GM18870 (cell line): ENCODE measurements at regions not wholly inside any gene's neighbourhood (a gene's known extent, or its start where the extent isn't known, plus 50 kb on each side); places are given as distances from the start of the nearest gene placed in this dataset.
A peak's percentile ranks its signal among the peaks of the same experiment; 100 is the strongest.

ENCODE experiments used
- ATAC-seq: cut with Tn5 transposase; IDR thresholded peaks from one replicate; pipeline ENCODE4 v1.9.1; 2021; ENCODE audit warnings: moderate library complexity; ENCODE audit not compliant: unreplicated experiment

DNA sequence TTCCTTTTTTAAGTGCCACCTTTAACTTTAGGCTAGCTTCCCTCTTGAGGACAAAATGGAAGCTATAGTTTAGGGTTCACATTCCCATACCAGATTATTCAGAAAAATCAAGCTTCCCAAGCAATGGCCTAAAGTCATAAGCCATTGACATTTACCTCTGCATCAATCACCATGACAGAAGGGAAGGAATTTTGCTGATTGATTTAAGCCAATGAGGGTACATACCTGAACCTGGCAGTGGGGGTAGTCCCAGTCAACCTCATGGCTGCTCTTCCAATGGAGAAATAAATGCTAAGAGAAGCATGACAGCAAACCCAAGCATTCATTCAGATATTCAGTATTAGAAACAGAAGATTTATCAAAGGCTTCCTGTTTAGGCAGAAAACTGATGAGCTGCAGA lies 128.4 kb upstream of the CREB1 start:
- ATAC-seq: no peak

DNA sequence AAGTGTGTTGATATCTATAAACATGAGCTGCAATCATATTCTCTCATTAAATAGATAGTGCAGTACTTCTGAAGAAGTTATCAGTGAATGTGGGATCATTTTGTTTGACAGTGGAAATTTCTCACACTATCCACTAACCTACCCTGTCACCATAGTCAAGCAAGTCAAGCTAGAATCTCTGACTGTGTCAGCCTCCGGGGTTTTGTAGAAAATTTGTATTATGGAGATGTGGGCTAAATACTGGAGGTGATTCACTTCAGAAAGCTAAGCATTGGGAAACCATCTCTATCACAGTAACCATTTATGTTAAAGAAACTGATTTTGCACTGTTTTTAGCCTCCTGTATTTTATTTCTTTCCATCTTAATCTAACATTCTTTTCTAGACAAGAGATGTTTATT lies 126.6 kb upstream of the CREB1 start:
- ATAC-seq: no peak

DNA sequence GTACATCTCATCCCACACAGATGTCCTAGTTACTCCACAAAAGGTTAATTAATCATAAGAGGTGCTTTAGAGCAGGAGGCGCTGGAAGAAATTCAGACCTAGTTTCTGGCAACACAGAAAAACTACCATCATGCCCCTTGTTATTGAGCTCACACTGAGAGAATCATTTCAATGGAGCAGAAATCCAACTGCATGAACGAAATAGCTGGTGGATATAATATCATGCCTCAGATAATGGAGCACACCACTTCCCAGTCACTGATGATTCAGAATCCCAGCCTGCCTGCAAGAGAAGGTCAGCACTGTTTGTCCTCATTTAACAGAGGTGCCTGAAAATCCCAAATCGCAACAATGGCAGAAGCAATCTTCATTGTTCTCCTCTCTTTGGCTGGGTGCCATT lies 125.8 kb upstream of the CREB1 start:
- no peak for ATAC-seq

DNA sequence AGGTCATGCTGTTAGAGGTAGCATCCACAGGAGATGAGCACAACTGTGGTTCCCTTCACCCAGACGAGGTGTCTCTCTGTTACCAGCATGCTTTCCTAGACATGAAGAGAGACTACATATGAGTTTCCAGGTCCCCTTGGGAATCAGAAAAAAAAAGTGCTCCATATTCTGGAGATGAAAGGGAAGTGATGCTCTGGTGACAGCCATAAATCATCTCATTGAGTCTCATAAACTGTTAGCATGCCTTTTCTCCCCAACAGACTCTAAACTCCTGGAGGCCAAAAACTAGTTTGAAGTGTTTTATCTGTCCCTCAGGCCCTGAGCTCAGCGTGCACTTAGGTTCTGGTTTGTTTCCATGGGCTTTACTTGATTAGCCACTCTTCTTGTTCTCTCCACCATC lies 124.6 kb upstream of the CREB1 start:
- ATAC-seq: no peak

DNA sequence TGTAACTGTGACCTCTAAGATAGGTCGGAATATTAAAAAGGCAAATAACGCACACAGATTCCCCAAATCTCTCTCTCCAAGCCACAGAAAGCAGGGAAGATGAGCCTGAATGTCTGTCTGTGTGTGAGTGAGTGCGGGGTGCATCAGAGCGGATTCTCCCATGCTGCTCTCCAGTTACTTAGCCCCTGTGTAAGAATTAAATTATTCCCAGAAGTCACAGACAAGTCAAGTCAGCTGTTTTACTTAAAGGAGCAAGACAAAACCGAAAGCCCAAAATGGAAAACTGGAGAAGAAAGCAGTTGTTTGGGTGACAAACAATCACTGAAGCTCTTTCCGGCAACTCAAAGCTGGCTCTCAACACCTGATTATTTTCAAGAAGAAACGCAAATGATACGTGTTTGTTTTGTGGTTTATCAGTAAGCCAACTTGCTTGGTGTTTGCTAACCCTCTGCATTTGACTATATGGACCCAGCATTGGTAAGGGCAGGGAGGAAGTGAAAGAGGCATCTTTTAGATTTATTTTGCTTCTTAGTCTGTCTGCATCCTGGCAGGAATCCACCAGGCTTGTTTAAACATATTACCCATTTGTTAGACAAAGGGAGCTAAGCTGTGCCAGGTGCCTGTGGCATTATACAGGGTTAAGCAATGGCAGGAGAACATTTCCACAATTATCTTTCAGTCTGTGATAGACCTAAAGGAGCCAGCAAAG lies 121.5 kb upstream of the CREB1 start:
- ATAC-seq: peak; percentile 71

DNA sequence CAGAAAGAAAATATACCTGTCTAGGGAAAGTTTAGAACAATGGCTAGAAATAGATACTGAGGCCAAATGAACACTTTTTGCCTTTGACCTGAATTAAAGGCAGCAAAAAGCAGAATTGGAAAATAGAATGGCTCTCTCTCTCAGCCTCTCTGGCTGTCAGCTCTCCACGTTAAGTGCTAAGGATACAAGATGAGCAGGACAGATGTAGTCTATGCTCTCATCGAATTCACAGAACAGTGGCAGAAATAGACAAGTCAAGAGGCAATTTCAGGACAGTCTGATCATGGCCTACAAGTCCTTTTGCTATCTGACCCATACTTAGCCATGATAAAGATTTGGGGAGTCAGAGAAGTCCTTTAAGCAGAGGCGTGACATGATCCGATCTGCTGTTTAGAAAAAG lies 120.2 kb upstream of the CREB1 start:
- ATAC-seq: no peak

DNA sequence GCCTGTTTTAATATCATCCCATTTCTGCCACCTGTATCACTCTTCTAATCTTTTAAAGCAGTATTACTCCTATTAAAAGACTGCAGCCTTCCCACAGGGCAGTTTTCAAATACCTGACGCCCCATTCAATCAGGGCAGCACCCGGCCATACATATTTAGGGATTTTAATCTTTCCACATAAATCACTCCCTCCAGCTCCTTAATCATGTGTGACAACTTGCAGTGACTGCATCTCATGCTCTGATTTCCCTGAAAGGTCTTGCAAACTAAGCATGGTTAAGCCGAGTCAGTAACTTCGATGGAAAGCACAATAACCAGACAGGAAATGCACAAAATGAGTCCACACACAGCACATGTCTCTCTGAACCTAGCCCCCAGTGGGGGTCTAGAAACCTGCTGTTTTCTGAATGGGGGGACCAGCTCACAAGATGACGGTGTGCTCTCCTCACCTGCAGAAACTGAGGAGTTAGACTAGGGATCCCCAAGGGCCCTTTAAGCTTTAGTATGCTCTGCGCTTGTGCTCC lies 116.9 kb upstream of the CREB1 start:
- ATAC-seq: no peak

DNA sequence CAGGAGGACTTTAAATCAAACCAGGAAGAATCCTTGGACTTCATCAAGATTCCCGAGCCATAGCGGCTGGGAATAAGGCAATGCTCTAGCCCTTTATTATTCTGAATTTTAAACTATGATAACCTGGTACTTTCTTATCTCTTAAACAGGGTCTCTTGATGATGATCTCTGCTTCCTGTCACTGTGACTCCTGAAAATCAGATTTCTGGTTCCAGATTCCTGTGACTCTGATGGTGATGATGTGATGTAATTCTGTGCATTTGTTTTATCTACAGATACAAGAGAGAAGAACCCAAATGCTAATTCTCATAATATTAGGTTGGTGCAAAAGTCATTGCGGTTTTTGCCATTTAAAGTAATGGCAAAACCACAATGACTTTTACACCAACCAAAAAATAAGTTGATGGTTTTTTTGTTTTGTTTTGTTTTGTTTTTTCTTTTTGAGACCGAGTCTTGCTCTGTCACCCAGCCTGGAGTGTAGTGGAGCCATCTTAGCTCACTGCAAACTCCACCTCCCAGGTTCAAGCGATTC lies 116.3 kb upstream of the CREB1 start:
- no peak for ATAC-seq

DNA sequence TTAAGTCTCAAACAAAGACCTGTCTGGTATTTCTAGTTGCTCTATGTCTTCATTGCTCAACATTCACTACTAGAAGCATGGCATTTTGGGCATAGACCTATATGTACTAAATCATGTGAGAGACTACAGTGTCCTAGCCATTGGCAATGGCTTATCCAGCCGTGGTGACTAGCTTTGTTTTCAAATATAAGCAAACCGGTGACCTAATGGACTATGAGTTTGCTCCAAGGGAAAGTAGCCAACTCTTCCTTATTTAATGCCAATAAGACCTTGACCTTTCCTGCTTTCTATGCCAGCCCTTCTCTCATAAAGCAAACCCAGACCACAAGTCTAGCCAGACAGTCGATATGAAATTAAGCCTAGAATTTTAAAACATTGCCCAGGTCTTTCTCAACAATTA lies 113.7 kb upstream of the CREB1 start:
- ATAC-seq: no peak

DNA sequence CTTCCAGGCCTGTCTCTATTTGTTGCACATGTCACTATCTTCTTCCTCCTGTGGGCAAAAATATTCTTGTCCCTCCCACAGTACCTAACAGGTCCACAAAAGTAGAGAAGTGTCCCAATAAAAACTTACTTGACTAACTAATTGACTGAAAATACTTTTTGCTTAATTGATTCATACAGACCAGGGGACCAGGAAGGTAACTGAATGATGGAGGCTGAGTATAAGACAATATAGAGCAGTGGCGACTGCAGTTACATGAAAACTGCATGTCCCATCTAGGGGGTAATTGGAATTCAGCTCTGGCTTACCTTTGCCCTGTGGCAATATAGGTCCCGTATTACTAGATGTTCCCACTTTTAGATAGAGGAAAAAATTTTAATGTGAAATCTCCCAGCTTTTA lies 112.9 kb upstream of the CREB1 start:
- ATAC-seq: no peak

DNA sequence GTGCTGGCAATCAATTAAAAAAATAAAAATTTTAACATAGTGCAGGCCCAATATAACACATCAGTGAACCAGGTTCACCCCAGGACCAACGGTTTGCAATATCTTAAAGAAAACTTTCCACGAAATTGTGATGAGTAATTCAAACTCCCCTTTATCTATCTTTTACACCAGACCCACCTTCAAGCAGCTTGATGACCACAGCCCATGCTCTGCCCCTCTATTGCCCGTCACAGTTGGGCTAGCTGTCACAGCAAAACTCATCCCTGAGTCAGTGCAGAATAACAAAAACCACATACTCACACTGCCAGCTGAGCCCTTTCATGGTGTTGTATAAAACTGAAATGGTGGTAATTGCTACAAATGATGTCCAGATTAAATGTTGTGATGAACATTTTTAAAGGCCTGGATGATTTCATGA lies 112.5 kb upstream of the CREB1 start:
- ATAC-seq: no peak

DNA sequence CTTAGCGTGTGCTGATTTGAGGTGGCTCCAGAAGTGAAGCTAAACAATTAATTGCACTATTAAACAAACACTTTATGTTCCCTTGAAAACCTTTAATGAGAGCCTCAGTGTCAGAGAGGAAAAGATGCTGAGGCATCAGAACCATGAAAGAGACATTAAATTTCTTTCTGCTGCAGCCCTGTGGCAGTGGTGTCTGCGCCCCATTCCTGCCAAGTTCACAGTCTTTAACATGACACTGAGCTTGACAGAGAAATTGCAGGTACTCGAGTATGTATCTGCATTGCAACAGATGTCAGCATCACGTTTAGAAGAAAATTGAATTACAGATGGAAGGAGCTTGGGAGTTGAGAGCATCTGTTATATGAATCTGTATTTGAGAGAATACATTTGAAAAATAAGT lies 111.3 kb upstream of the CREB1 start:
- ATAC-seq: no peak

DNA sequence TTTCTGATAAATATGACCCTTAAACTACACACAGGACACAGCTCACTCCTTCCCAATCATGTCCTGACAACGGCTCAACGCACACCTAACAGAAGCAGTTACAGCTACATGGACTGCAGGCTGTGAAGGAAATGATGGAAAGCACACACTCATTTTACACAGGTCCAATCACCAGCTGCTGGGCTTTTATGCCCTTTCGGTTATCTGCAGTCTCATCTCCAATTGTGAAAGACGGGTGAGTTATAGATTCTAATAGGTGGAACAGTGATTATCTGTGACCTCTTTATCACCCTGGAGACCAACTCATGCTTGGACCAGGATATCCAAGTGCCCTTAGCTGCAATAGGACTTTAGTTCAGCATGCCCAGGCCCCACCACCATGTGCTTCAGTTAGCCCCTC lies 110.4 kb upstream of the CREB1 start:
- no peak for ATAC-seq

DNA sequence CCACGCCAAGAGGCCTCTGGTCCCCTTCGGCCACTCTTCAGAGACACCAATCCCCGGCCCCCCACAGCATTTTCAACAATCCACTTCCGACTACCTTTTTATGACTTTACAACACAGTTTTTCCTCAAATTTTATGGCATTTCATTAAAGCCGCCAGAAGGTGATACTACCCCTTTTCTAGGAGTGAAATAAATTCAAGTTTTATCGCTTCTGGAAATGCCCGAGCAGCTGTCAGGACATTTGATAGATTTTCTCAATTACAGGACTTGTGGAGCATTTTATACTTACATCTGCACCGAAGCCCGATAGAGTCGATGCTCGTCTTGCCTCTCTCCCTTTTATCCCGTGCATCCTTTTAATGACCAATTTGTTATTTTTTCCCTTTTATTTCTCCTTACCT lies 108.1 kb upstream of the CREB1 start:
- no peak for ATAC-seq

DNA sequence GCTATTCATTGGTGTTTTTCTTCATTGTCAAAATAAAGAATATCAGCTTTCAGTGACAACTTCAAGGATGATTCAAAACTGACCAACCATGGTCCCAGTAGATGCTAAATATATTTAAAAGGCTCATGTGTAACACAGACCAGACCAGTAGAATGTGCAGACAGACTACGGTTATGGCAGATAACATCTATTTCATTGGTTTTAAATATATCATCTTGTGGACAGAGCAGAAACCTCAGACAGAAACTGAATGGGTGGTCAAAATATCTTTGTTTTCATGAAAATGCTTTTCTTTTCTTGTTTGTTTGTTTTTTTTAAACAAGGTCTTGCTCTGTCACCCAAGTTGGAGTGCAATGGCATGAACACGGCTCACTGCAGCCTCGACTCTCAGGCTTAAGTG lies 107.4 kb upstream of the CREB1 start:
- no peak for ATAC-seq

DNA sequence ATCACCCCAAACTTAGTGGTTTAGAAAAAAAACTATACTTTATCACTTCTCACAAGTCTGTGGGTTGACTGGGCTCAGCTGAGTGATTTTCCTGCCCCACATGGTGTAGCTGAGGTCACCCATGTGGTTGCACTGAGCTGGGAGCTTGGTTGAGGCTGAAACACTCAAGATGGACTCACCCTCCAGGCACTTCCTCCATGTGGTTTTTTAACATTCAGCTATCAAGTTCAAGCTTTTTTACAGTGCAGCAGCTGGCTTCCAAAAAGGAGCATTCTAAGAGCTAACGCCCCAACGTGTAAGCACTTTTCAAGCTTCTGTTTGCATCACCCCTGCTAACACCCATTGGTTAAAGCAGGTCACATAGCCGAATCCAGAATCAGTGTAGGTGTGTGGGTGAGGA lies 105.9 kb upstream of the CREB1 start:
- ATAC-seq: peak; percentile 87

DNA sequence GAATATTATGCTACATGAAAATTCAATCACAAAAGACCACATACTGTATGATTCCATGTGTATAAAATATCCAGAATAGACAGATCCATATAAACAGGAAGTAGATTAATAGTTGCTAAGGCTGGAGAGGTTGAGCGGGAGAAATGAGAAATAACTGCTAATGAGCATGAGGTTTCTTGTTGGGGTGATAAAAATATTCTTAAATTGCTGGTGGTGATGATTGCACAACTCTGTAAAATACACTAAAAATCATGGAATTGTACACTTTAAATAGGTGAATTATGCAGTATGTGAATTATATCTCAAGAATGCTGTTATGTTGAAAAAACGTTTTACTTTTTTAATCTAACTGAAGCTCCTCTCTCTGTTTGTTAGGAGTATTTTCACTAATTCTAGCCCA lies 101.8 kb upstream of the CREB1 start:
- ATAC-seq: no peak

DNA sequence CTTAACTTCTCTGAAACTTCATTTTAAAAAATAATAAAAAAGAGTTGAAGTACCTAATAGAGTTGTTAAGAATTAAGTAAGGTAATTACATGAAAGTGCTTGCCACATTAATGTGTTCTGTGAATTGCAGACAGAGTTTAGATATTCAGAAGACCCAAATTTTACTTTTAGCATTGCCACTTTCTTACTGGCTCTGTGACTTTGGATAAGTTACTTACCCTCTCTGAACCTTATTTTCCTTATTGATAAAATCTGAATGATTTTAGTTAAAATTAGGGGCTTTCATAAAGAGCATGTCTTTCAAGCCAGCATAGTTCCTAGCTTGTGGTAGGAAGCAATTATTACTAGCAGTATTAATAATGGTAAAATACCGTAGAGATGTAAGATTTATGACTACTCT lies 101.2 kb upstream of the CREB1 start:
- ATAC-seq: no peak

DNA sequence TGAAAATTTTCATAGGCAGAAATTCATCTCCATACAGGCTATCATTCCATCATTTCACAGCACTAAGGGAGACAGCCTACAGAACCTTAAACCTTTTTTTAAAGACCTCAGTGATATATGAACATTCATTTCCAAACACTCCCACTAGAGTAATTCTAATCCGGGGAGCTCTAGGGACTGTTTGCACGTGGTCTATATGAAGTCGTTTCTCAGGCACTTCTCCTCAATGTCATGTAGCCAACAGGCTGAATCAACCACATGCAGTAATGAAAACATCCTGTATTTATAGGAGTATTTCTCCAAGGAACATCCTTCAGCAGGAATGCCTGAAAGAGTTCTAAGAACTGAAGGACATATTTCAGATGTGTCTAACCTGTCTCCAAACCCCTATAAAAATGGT lies 97.3 kb upstream of the CREB1 start:
- ATAC-seq: no peak

DNA sequence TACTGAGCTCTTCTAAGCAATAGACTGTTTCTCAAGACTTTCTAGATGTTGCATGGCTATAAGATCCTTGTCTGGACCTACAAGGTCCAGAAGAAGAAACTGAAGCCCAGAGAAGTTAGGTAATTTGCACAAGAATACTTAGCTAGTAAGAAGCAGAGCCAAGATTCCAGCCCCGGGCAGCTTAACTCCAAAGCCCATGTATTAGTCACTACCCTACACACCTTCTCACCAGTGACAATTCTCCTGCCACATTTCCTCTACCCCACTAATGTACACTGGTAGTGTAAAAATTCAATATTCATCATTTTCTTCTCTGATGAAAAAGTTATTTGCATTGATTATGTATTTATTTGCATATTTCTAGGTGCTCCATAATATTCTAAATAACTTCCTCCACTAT lies 95.5 kb upstream of the CREB1 start:
- ATAC-seq: no peak

DNA sequence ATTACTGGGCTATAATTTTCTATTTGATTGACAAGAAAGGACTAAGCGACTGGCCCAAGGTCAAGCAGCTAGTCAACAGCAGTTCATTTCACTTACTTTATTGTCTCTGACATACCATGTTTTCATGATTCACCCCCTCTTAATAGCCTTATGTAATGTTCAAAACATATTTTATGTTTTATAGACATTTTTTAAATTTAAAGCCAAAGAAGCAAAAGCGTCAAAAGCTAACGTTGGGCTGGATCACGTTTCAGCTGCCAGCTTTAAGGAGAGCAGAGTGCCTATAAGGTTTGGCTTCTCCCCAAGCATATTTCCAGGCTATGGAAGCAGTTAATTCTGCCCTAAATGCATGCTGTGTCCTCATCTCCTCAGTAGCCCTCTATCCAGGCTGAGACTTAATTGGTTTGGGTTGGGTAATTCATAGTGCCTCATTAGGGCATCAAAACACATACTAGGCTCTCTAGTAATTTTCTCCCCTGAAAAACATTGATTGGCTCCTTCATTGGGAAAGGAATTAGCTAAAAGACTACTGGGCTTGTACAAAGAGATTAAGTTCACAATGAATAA lies 94.8 kb upstream of the CREB1 start:
- ATAC-seq: no peak

DNA sequence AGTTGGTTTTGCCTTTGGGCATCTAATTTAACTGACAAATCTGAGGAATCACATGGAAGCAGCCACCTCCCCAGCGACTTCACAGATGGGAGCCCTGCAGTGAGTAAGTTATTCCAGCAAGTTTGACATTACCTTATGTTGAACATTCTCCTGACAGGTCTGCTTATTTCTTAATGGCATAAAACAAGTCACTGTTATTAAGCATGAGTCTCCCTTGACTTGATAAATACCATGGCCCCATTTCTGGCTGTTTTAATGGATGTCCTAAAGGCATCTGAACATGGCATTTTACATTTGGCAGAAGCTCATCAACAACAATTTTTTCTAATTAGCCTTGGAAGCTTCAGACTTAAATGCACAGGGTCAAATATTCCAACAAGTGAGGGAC lies 92.6 kb upstream of the CREB1 start:
- ATAC-seq: no peak
